ENCODE measurements at regions not wholly inside any gene's neighbourhood (a gene's known extent, or its start where the extent isn't known, plus 50 kb on each side); places are given as distances from the start of the nearest gene placed in this dataset.

- no peak for DNase-seq
Measured at GRCh38 chr2:226256709-226257376, 542.8 kb downstream of the IRS1 start.

- DNase-seq: no peak
Measured at GRCh38 chr2:226256237-226256636, 543.4 kb downstream of the IRS1 start.

GRCh38 chr2:226251661-226252060 lies 548.0 kb downstream of the IRS1 start:
- DNase-seq: no peak

GRCh38 chr2:226247289-226248275 lies 552.0 kb downstream of the IRS1 start:
- no peak for DNase-seq

GRCh38 chr2:226234187-226234586 lies 565.4 kb downstream of the IRS1 start:
- DNase-seq: no peak

- DNase-seq: no peak
Measured at GRCh38 chr2:226233388-226233787, 566.2 kb downstream of the IRS1 start.

- DNase-seq: no peak
Measured at GRCh38 chr2:226228080-226228479, 571.5 kb downstream of the IRS1 start.

GRCh38 chr2:226227341-226227740 lies 572.3 kb downstream of the IRS1 start:
- DNase-seq: no peak

GRCh38 chr2:226223704-226224103 lies 575.9 kb downstream of the IRS1 start:
- DNase-seq: no peak

- DNase-seq: no peak
Measured at GRCh38 chr2:226220511-226220910, 579.1 kb downstream of the IRS1 start.

- no peak for DNase-seq
Measured at GRCh38 chr2:226217191-226217590, 582.4 kb downstream of the IRS1 start.

- no peak for DNase-seq
Measured at GRCh38 chr2:226216575-226216974, 583.0 kb downstream of the IRS1 start.

GRCh38 chr2:226215902-226216503 lies 583.6 kb downstream of the IRS1 start:
- peak; percentile 57 for DNase-seq

- no peak for DNase-seq
Measured at GRCh38 chr2:226213717-226214116, 585.9 kb downstream of the IRS1 start.

- no peak for DNase-seq
Measured at GRCh38 chr2:226211439-226211838, 588.2 kb downstream of the IRS1 start.

- no peak for DNase-seq
Measured at GRCh38 chr2:226208726-226209125, 590.9 kb downstream of the IRS1 start.

- no peak for DNase-seq
Measured at GRCh38 chr2:226207671-226208070, 591.9 kb downstream of the IRS1 start.

- DNase-seq: no peak
Measured at GRCh38 chr2:226199555-226199954, 600.1 kb downstream of the IRS1 start.

- DNase-seq: no peak
Measured at GRCh38 chr2:226198956-226199355, 600.7 kb downstream of the IRS1 start.

- no peak for DNase-seq
Measured at GRCh38 chr2:226190479-226191252, 609.0 kb downstream of the IRS1 start.

GRCh38 chr2:226189061-226189460 lies 610.6 kb downstream of the IRS1 start:
- no peak for DNase-seq

- no peak for DNase-seq
Measured at GRCh38 chr2:226187616-226188015, 612.0 kb downstream of the IRS1 start.

GRCh38 chr2:226187156-226187555 lies 612.5 kb downstream of the IRS1 start:
- no peak for DNase-seq

Measured in stimulated activated CD4-positive, alpha-beta T cell treated with anti-CD3 and anti-CD28 coated beads, Interleukin-1b, Interleukin-23, amount 100 ng/mL, for 48 hours (primary cell).